Loucy (cell line): ENCODE measurements at regions not wholly inside any gene's neighbourhood (a gene's known extent, or its start where the extent isn't known, plus 50 kb on each side); places are given as distances from the start of the nearest gene placed in this dataset.

Experiments used
- H2AFZ ChIP-seq: fragments of 200-600 bp; sonication (generic); 2 replicates; pipeline ENCODE4 v1.6.0; 2016; ENCODE audit warnings: antibody characterized with exemption, mild to moderate bottlenecking, low read length, moderate library complexity
- H3F3A ChIP-seq: fragments of 200-600 bp; 2 replicates; pipeline ENCODE4 v1.6.0; 2016; ENCODE audit warnings: antibody characterized with exemption, low read depth, mild to moderate bottlenecking
- H3K27me3 ChIP-seq: fragments of 200-600 bp; sonication (generic); 2 replicates; pipeline ENCODE4 v1.6.1; 2014; ENCODE audit warnings: low read length, mild to moderate bottlenecking; ENCODE audit not compliant: insufficient read depth, poor library complexity, severe bottlenecking
- H3K36me3 ChIP-seq: fragments of 200-600 bp; sonication (generic); 2 replicates; pipeline ENCODE4 v1.6.1; 2016; ENCODE audit warnings: low read length; ENCODE audit not compliant: insufficient read depth
- H3K4me1 ChIP-seq: fragments of 200-600 bp; sonication (generic); 2 replicates; pipeline ENCODE4 v1.5.1; 2014; ENCODE audit warnings: low read length, mild to moderate bottlenecking; ENCODE audit not compliant: insufficient read depth, poor library complexity, severe bottlenecking
- H3K4me2 ChIP-seq: fragments of 200-600 bp; sonication (generic); 2 replicates; pipeline ENCODE4 v1.6.0; 2014; ENCODE audit warnings: antibody characterized with exemption, low read length, low read depth, mild to moderate bottlenecking; ENCODE audit not compliant: poor library complexity, severe bottlenecking
- H3K4me3 ChIP-seq: fragments of 200-600 bp; sonication (generic); 2 replicates; pipeline ENCODE4 v1.5.1; 2014; ENCODE audit warnings: low read length, mild to moderate bottlenecking, mixed read lengths; ENCODE audit not compliant: poor library complexity, severe bottlenecking
- H3K79me2 ChIP-seq: fragments of 200-600 bp; sonication (generic); 2 replicates; pipeline ENCODE4 v1.6.1; 2014; ENCODE audit warnings: low read length; ENCODE audit not compliant: insufficient read depth
- H3K9ac ChIP-seq: fragments of 200-600 bp; sonication (generic); 2 replicates; pipeline ENCODE4 v1.6.0; 2014; ENCODE audit warnings: mild to moderate bottlenecking, low read depth, low read length, moderate library complexity; ENCODE audit not compliant: poor library complexity, severe bottlenecking
- H3K9me2 ChIP-seq: fragments of 200-600 bp; sonication (generic); replicated peaks from 2 replicates; pipeline ENCODE4 v1.6.1; 2016; ENCODE audit warnings: low read depth, low read length, mixed read lengths
- H3K9me3 ChIP-seq: fragments of 200-600 bp; sonication (generic); 2 replicates; pipeline ENCODE4 v1.6.1; 2014; ENCODE audit warnings: mild to moderate bottlenecking, antibody characterized with exemption, low read length, low read depth; ENCODE audit not compliant: insufficient read depth
- H4K20me1 ChIP-seq: fragments of 200-600 bp; sonication (generic); 2 replicates; pipeline ENCODE4 v1.6.0; 2014; ENCODE audit warnings: antibody characterized with exemption, low read length, mild to moderate bottlenecking; ENCODE audit not compliant: insufficient read depth, poor library complexity, severe bottlenecking
- CTCF ChIP-seq: fragments of 200-600 bp; sonication (generic); conservative IDR thresholded peaks from 2 replicates; pipeline ENCODE4 v1.5.1; 2014; ENCODE audit warnings: mild to moderate bottlenecking, antibody characterized with exemption, low read length
- EZH2phosphoT487 ChIP-seq: fragments of 200-600 bp; IDR thresholded peaks from 2 replicates; pipeline ENCODE4 v1.6.1; 2018; ENCODE audit warnings: antibody characterized with exemption, mild to moderate bottlenecking, moderate library complexity, borderline replicate concordance

- TF ChIP-seq EZH2phosphoT487 (no peak), CTCF (no peak)
- no peaks in the 10 kb centered on the region for H3K27me3 ChIP-seq
- no peaks in the 10 kb centered on the region for H3K79me2 ChIP-seq
- no peak overlapping the region for H3K4me2 ChIP-seq
- H3K4me1 ChIP-seq = peaks cover 6% of the 10 kb centered on the region
- H3K9me2 ChIP-seq = no peaks in the 10 kb centered on the region
- no peak overlapping the region for H2AFZ ChIP-seq
- no peak overlapping the region for H3K9ac ChIP-seq
- no peaks in the 10 kb centered on the region for H4K20me1 ChIP-seq
- no peaks in the 10 kb centered on the region for H3K36me3 ChIP-seq
- H3K4me3 ChIP-seq = no peak overlapping the region
- no peaks in the 10 kb centered on the region for H3K9me3 ChIP-seq
- H3F3A ChIP-seq = no peaks in the 10 kb centered on the region
Measured at GRCh38 chr11:95291946-95292345, 60.9 kb upstream of the SESN3 start.

GRCh38 chr11:95289378-95290101 lies 58.5 kb upstream of the SESN3 start:
- no peaks in the 10 kb centered on the region for H3K9me2 ChIP-seq

GRCh38 chr11:95284057-95285052 lies 53.4 kb upstream of the SESN3 start:
- H3K9ac ChIP-seq = no peak overlapping the region

More at GRCh38 chr11:95289378-95290101, 58.5 kb upstream of the SESN3 start:
- no peak overlapping the region for H3K4me2 ChIP-seq
- TF ChIP-seq CTCF = no peak
- TF ChIP-seq EZH2phosphoT487 = no peak
- no peak overlapping the region for H3K4me3 ChIP-seq
- no peaks in the 10 kb centered on the region for H3K9me3 ChIP-seq
- no peak overlapping the region for H3K9ac ChIP-seq
- H3K27me3 ChIP-seq = no peaks in the 10 kb centered on the region
- no peaks in the 10 kb centered on the region for H3K79me2 ChIP-seq
- H3K36me3 ChIP-seq = no peaks in the 10 kb centered on the region
- H3F3A ChIP-seq = no peaks in the 10 kb centered on the region
- H4K20me1 ChIP-seq = no peaks in the 10 kb centered on the region
- H2AFZ ChIP-seq = no peak overlapping the region
- H3K4me1 ChIP-seq = no peaks in the 10 kb centered on the region

More at GRCh38 chr11:95284057-95285052, 53.4 kb upstream of the SESN3 start:
- Histone ChIP-seq H3K9me2 (no peaks in the 10 kb centered on the region), H3K4me1 (no peaks in the 10 kb centered on the region), H3K27me3 (no peaks in the 10 kb centered on the region), H3K9me3 (no peaks in the 10 kb centered on the region), H4K20me1 (no peaks in the 10 kb centered on the region), H3K4me2 (no peak overlapping the region), H2AFZ (no peak overlapping the region), H3K79me2 (no peaks in the 10 kb centered on the region), H3F3A (no peaks in the 10 kb centered on the region), H3K36me3 (no peaks in the 10 kb centered on the region), H3K4me3 (no peak overlapping the region)
- no peak for TF ChIP-seq CTCF
- no peak for TF ChIP-seq EZH2phosphoT487
